ENCODE measurements at regions not wholly inside any gene's neighbourhood (a gene's known extent, or its start where the extent isn't known, plus 50 kb on each side); places are given as distances from the start of the nearest gene placed in this dataset.

DNA sequence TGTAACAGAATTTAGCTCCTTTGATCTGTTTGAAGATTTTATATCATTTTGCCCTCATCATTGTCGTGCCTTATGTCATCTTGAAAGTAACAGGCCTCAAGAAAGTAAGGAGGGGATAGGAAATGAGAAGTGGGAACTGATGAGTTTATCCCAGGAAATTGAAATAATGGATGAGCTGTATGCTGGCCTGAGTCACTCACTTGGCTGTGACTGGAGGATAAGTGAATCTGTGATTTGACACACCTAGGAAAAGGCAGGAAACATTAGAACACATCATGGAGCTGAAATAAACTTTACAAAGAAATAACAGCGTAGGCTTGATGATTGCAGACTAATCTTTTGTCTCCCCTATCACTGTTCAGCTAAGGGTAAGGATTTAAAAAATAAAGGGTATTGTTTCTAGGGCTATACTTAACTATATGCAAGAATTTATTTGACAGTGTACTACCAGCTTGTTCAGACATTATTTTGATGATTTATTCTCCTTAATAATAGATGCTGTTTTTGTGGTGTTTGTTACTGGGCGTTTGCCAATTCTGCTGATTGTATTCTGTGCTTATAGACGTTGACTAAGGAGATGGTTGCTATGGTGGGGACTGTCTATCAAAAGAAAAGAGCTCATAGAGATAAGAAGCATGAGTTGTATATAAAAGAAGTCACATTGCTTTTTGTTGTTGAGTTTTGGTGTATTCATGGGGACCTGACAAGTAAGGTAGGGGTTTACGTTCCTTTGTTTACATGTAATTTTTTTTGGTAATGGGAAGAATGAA, 105.6 kb upstream of the ROPN1 start:
- H3K4me1 ChIP-seq (ENCODE audit: control insufficient read depth, insufficient read depth, low read length), result no peaks in the 10 kb centered on the region
- WGBS (ENCODE audit: insufficient coverage), result 75% methylated on average over 4 of the region's 5 CpGs
- no peak overlapping the region for H3K4me3 ChIP-seq (ENCODE audit: low read length)
- intact Hi-C loops (cut with micrococcal nuclease), result no loop called here
- H3K36me3 Mint-ChIP-seq, result no peaks in the 10 kb centered on the region
- H3K4me1 Mint-ChIP-seq, result no peaks in the 10 kb centered on the region
- TF ChIP-seq, protein P1, sequence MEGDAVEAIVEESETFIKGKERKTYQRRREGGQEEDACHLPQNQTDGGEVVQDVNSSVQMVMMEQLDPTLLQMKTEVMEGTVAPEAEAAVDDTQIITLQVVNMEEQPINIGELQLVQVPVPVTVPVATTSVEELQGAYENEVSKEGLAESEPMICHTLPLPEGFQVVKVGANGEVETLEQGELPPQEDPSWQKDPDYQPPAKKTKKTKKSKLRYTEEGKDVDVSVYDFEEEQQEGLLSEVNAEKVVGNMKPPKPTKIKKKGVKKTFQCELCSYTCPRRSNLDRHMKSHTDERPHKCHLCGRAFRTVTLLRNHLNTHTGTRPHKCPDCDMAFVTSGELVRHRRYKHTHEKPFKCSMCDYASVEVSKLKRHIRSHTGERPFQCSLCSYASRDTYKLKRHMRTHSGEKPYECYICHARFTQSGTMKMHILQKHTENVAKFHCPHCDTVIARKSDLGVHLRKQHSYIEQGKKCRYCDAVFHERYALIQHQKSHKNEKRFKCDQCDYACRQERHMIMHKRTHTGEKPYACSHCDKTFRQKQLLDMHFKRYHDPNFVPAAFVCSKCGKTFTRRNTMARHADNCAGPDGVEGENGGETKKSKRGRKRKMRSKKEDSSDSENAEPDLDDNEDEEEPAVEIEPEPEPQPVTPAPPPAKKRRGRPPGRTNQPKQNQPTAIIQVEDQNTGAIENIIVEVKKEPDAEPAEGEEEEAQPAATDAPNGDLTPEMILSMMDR (IDR thresholded peaks at IDR 0.05), result no peak
- H3K27ac Mint-ChIP-seq, result no peak overlapping the region
- no peaks in the 10 kb centered on the region for H3K9me3 Mint-ChIP-seq
- H3K9me3 ChIP-seq (ENCODE audit: control insufficient read depth, insufficient read depth, low read length), result no peaks in the 10 kb centered on the region
- H3K27ac ChIP-seq (ENCODE audit: low read length), result no peak overlapping the region
- H3K27me3 ChIP-seq (ENCODE audit: control insufficient read depth, insufficient read depth, low read length), result no peaks in the 10 kb centered on the region
- no peaks in the 10 kb centered on the region for H3K36me3 ChIP-seq (ENCODE audit: control insufficient read depth, insufficient read depth, low read length)
- peaks cover 0 to 8% of the 10 kb centered on the region in 2 donors for H3K27me3 Mint-ChIP-seq (ENCODE audit: low read depth in 2 of 2)
- DNase-seq (no peak), ATAC-seq (no peak)
- H3K4me3 Mint-ChIP-seq, result no peak overlapping the region

DNA sequence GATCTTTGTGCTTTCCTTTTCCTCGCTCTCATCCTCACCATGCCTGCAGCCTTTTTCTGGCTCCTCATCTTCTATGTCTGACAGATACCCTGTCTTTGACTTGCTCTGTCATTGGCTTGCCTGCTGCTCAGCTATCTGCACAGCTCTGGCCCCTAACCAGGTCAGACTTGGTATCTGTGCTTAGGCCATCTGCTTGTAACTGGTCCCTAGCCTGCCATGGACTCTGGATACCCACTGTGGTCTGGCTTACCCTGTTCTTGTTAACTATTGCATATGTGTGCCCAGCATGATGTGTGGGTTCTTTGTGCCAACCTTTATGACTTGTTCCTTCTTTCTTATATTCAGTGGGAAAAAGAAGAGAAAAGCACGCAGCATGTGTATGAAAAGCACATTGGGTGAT, 109.7 kb upstream of the ROPN1 start:
- Histone ChIP-seq H3K27ac (ENCODE audit: low read length) (no peak overlapping the region), H3K9me3 (ENCODE audit: control insufficient read depth, insufficient read depth, low read length) (no peaks in the 10 kb centered on the region), H3K4me3 (ENCODE audit: low read length) (no peak overlapping the region), H3K27me3 (ENCODE audit: control insufficient read depth, insufficient read depth, low read length) (no peaks in the 10 kb centered on the region), H3K36me3 (ENCODE audit: control insufficient read depth, insufficient read depth, low read length) (no peaks in the 10 kb centered on the region), H3K4me1 (ENCODE audit: control insufficient read depth, insufficient read depth, low read length) (no peaks in the 10 kb centered on the region)
- no peak overlapping the region for H3K27ac Mint-ChIP-seq
- H3K9me3 Mint-ChIP-seq, result no peaks in the 10 kb centered on the region
- peaks cover 0 to 5% of the 10 kb centered on the region in 2 donors for H3K27me3 Mint-ChIP-seq (ENCODE audit: low read depth in 2 of 2)
- H3K4me1 Mint-ChIP-seq, result no peaks in the 10 kb centered on the region
- 96% methylated on average over 1 of the region's 2 CpGs for WGBS (ENCODE audit: insufficient coverage)
- TF ChIP-seq, protein P1 (IDR thresholded peaks at IDR 0.05), result no peak
- no peak for DNase-seq
- intact Hi-C loops (cut with micrococcal nuclease), result no loop called here
- no peaks in the 10 kb centered on the region for H3K36me3 Mint-ChIP-seq
- H3K4me3 Mint-ChIP-seq, result no peak overlapping the region
- ATAC-seq, result no peak

DNA sequence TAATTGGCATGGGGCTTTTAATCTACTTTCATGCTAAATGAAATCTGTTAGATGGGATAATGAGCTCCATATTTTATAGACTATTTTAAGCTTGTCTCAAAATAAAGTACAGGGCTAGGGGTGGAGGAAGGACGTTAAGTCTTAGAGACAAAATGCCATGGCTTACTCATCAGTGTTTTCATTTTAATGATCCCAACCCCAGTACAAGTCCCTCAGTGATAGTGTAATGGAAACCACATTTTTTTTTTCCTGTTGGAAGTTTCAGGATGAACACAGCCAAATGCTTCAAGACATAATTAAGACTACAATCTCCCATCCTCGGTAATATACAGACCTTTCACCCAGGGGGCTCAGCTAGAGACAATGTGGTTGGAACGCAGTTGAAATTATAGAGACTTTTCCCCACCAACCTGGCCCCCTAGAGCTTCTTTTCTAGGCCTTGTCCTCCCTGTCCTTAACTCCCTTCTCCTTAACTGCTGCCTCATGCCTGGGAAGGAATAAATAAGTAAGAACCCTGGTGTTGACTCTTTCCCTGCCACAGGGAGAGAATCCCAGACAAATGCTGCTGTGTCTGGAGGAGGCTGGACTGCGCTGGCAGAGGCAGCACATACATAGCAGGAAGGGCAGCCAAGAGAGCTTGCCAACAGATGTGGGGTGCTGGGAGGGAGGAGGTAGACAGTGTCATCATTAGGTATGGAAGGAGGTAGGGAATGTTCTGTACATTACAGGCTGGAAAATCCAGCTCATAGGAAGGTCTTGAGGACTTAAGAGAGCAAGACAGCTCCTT, 115.4 kb upstream of the ROPN1 start:
- no peak overlapping the region for H3K27ac Mint-ChIP-seq
- ATAC-seq, result no peak
- WGBS (ENCODE audit: insufficient coverage), result 84% methylated on average over 3 of the region's 4 CpGs

More for the DNA sequence above, 115.4 kb upstream of the ROPN1 start:
- Mint-ChIP-seq H3K36me3 (no peaks in the 10 kb centered on the region), H3K9me3 (peaks cover 0 to 2% of the 10 kb centered on the region in 2 donors), H3K4me3 (no peak overlapping the region), H3K27me3 (ENCODE audit: low read depth in 2 of 2) (no peaks in the 10 kb centered on the region), H3K4me1 (no peaks in the 10 kb centered on the region)
- Histone ChIP-seq H3K4me1 (ENCODE audit: control insufficient read depth, insufficient read depth, low read length) (no peaks in the 10 kb centered on the region), H3K9me3 (ENCODE audit: control insufficient read depth, insufficient read depth, low read length) (no peaks in the 10 kb centered on the region), H3K36me3 (ENCODE audit: control insufficient read depth, insufficient read depth, low read length) (no peaks in the 10 kb centered on the region), H3K27me3 (ENCODE audit: control insufficient read depth, insufficient read depth, low read length) (no peaks in the 10 kb centered on the region), H3K4me3 (ENCODE audit: low read length) (no peak overlapping the region), H3K27ac (ENCODE audit: low read length) (no peak overlapping the region)
- DNase-seq, result no peak
- intact Hi-C loops (cut with micrococcal nuclease), result no loop called here
- TF ChIP-seq, protein P1 (IDR thresholded peaks at IDR 0.05), result no peak

Measured in natural killer cell (primary cell).